ENCODE measurements at regions not wholly inside any gene's neighbourhood (a gene's known extent, or its start where the extent isn't known, plus 50 kb on each side); places are given as distances from the start of the nearest gene placed in this dataset.

DNA sequence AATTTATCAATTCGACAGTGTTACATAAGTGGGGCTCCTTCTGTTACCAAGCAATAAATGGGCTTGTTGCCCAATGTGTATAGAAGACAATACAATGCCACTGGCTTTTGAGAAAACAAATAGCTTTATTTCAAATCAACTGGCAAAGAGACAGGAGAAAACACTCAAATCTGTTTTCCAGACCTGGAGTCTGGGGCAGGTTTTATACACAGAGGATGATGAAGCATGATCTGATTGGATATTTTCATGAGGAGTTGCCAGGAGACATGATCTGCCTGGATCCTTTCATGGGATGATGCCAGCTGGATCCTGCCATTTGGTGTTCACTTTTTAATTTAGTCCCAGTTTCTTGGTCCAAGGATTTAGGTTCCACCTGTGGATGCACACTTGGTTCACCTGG lies 287.9 kb downstream of the CXXC4 start:
- H3K79me2 ChIP-seq (ENCODE audit: insufficient read depth, low read length): no peaks in the 10 kb centered on the region
- H3K36me3 ChIP-seq (ENCODE audit: insufficient read depth, low read length): no peaks in the 10 kb centered on the region
- no peaks in the 10 kb centered on the region for H3K4me1 ChIP-seq (ENCODE audit: insufficient read depth, low read length, severe bottlenecking)
- no peaks in the 10 kb centered on the region for H3K9me3 ChIP-seq (ENCODE audit: low read length)
- no peak overlapping the region for H3K4me2 ChIP-seq (ENCODE audit: low read length)
- H3K4me3 ChIP-seq (ENCODE audit: low read depth, low read length, poor library complexity, severe bottlenecking): no peak overlapping the region
- no peaks in the 10 kb centered on the region for H4K20me1 ChIP-seq (ENCODE audit: insufficient read depth, low read length)
- no peaks in the 10 kb centered on the region for H3F3A ChIP-seq (ENCODE audit: insufficient read depth, low read length)
- no peak overlapping the region for H2AFZ ChIP-seq (ENCODE audit: low read length)
- H3K27me3 ChIP-seq (ENCODE audit: insufficient read depth, low read length): no peaks in the 10 kb centered on the region
- no peak overlapping the region for H3K9ac ChIP-seq (ENCODE audit: low read length)
- no peak overlapping the region for H3K27ac ChIP-seq (ENCODE audit: low read depth, low read length, poor library complexity, severe bottlenecking)
- TF ChIP-seq, protein P1, sequence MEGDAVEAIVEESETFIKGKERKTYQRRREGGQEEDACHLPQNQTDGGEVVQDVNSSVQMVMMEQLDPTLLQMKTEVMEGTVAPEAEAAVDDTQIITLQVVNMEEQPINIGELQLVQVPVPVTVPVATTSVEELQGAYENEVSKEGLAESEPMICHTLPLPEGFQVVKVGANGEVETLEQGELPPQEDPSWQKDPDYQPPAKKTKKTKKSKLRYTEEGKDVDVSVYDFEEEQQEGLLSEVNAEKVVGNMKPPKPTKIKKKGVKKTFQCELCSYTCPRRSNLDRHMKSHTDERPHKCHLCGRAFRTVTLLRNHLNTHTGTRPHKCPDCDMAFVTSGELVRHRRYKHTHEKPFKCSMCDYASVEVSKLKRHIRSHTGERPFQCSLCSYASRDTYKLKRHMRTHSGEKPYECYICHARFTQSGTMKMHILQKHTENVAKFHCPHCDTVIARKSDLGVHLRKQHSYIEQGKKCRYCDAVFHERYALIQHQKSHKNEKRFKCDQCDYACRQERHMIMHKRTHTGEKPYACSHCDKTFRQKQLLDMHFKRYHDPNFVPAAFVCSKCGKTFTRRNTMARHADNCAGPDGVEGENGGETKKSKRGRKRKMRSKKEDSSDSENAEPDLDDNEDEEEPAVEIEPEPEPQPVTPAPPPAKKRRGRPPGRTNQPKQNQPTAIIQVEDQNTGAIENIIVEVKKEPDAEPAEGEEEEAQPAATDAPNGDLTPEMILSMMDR (IDR thresholded peaks at IDR 0.05; ENCODE audit: low read length): no peak
- TF ChIP-seq EZH2 (IDR thresholded peaks at IDR 0.05; ENCODE audit: borderline replicate concordance, low read length): no peak
- no peaks in the 10 kb centered on the region for H3K9me2 ChIP-seq (ENCODE audit: low read depth, low read length)

DNA sequence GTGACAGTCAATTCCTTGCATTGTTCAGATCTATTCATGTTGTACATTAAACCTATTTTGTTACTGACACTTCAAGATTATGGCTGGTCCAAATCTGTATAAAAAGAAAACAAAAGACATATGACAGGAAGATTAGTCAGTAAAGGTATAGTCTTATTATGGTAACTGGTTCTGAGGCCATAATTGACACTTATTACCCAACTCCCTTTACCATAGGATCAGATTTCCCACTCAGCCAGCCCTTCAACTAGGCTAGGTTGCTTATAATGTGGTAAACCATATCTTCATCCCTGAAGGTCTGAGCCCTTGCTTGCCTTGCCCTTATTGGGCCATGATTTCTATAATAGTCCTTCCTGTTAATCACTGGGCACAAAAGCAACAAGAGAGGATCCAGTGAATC lies 289.6 kb downstream of the CXXC4 start:
- no peak overlapping the region for H2AFZ ChIP-seq (ENCODE audit: low read length)
- no peak for TF ChIP-seq EZH2 (IDR thresholded peaks at IDR 0.05; ENCODE audit: borderline replicate concordance, low read length)
- TF ChIP-seq, protein P1 (IDR thresholded peaks at IDR 0.05; ENCODE audit: low read length): no peak
- H3K4me3 ChIP-seq (ENCODE audit: low read depth, low read length, poor library complexity, severe bottlenecking): no peak overlapping the region
- H4K20me1 ChIP-seq (ENCODE audit: insufficient read depth, low read length): no peaks in the 10 kb centered on the region
- no peak overlapping the region for H3K9ac ChIP-seq (ENCODE audit: low read length)
- H3K4me2 ChIP-seq (ENCODE audit: low read length): no peak overlapping the region
- H3K27ac ChIP-seq (ENCODE audit: low read depth, low read length, poor library complexity, severe bottlenecking): no peak overlapping the region
- H3K79me2 ChIP-seq (ENCODE audit: insufficient read depth, low read length): no peaks in the 10 kb centered on the region
- no peaks in the 10 kb centered on the region for H3K4me1 ChIP-seq (ENCODE audit: insufficient read depth, low read length, severe bottlenecking)
- no peaks in the 10 kb centered on the region for H3K9me2 ChIP-seq (ENCODE audit: low read depth, low read length)
- no peaks in the 10 kb centered on the region for H3K36me3 ChIP-seq (ENCODE audit: insufficient read depth, low read length)
- H3F3A ChIP-seq (ENCODE audit: insufficient read depth, low read length): no peaks in the 10 kb centered on the region
- H3K27me3 ChIP-seq (ENCODE audit: insufficient read depth, low read length): no peaks in the 10 kb centered on the region
- H3K9me3 ChIP-seq (ENCODE audit: low read length): no peaks in the 10 kb centered on the region

DNA sequence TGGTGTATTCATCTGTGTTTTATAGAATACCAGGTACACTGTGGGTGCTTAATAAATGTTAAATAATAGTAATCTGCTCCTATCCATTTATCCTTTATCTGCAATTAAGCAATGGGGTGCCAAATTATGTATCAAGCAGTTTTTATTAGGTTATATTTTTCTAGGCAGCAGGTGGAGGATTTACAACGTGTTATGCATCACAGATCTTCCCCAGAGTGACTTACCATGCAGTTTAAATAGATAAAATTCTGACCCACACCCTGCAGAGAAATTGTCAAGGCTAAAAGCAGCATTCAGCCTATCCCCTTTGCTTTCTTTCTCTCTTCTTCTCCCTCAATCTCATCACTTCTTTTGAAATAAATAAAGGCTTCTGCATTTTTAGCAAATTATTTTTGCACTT lies 306.4 kb downstream of the CXXC4 start:
- Histone ChIP-seq H3K27me3 (ENCODE audit: insufficient read depth, low read length) (no peaks in the 10 kb centered on the region), H3K4me2 (ENCODE audit: low read length) (no peak overlapping the region), H2AFZ (ENCODE audit: low read length) (no peak overlapping the region), H3K9me3 (ENCODE audit: low read length) (no peaks in the 10 kb centered on the region), H3K4me3 (ENCODE audit: low read depth, low read length, poor library complexity, severe bottlenecking) (no peak overlapping the region), H3K79me2 (ENCODE audit: insufficient read depth, low read length) (no peaks in the 10 kb centered on the region), H4K20me1 (ENCODE audit: insufficient read depth, low read length) (no peaks in the 10 kb centered on the region), H3K27ac (ENCODE audit: low read depth, low read length, poor library complexity, severe bottlenecking) (no peak overlapping the region), H3K9me2 (ENCODE audit: low read depth, low read length) (no peaks in the 10 kb centered on the region), H3K4me1 (ENCODE audit: insufficient read depth, low read length, severe bottlenecking) (no peaks in the 10 kb centered on the region), H3F3A (ENCODE audit: insufficient read depth, low read length) (no peaks in the 10 kb centered on the region), H3K36me3 (ENCODE audit: insufficient read depth, low read length) (no peaks in the 10 kb centered on the region), H3K9ac (ENCODE audit: low read length) (no peak overlapping the region)
- TF ChIP-seq EZH2 (IDR thresholded peaks at IDR 0.05; ENCODE audit: borderline replicate concordance, low read length): no peak
- TF ChIP-seq, protein P1 (IDR thresholded peaks at IDR 0.05; ENCODE audit: low read length): no peak

Data from OCI-LY1 (cell line).